ENCODE measurements at regions not wholly inside any gene's neighbourhood (a gene's known extent, or its start where the extent isn't known, plus 50 kb on each side); places are given as distances from the start of the nearest gene placed in this dataset.

DNA sequence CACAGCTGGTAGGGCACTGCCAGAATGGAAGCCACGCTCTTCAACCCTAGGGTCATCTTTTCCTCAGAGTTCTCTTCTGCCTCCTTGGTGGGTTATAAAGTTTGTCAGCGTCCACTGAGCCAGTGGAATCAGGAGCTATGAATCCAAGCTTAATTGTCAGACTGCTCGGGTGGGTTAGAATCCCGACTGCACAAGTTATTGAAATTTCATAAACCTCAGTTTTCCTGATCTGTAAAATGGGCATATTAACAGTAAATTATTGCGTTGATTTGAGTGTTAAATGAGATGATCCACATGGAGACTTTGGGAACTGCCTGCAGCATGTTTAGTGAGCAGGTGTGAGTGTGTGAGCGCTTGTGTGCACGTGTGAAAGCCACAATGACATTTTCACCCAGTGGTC lies 400.5 kb upstream of the CDH11 start:
- no peak for DNase-seq

DNA sequence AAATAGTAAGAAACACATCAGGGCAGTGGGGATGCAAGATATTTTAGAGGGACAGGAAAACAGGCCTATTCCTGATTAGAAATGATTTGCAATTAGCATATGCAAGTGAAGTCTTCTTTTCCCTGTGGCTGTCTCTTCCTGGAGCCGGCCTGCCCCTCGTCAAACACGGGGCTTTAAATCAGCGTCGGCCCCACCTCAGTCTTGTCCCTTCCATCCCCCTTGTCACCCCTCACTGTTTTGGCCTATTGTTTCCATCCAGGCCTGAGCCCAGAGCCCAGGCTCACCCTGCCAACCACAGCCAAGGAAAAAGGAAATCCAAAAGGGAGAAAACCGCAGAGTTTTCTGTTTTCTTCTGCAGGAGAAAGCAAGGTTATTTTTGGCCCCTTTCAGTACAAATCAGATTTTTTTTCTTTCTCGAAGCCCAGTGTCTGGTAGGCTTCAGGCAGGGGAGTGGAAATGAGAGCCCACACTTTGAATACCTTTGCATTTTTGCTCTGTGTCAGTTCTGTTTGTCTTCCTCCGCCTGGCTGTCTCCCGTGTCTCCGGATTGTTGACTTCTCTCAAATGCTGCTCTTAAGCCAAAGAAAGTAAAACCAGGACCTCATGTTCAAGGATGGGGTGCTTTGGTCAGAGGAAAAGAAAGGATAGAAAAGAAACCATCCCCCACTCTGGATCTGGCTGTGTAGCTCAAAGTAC lies 399.9 kb upstream of the CDH11 start:
- DNase-seq, result no peak

DNA sequence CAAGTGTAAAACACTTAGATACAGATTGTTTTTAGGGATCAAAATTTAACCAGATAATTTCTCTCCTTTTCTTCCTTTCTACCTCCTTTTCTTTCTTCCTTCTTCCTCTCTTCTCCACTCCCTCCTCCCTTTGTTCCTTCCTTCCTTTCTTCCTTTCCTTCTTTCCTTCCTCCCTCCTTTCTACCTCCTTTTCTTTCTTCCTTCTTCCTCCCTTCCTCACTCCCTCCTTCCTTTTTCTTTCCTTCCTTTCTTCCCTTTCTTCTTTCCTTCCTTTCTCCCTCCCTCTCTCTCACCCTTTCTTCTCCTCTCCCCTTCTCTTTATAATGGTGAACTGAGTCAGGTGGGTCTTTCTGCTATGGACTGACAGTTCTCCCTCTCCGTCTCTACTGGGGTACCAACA lies 397.5 kb upstream of the CDH11 start:
- DNase-seq, result no peak

DNA sequence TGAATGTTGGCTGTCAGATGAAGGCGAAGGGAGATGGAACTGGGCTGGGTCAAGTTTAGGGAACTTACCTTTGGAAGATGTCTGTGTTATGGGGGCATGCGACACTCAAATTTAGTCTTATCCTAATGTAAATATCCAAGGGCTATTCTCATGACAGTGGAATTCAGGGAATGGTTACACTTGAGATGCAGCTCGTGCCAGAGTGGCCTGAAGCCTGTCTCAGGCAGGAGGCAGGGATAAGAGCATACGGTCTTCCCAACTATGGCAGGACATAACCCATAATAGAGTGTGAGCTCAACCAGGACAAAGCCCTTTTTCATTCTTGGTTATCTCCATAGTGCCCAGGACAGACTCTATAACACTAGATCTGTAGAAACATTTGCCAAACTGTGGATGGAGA lies 393.3 kb upstream of the CDH11 start:
- DNase-seq, result no peak

DNA sequence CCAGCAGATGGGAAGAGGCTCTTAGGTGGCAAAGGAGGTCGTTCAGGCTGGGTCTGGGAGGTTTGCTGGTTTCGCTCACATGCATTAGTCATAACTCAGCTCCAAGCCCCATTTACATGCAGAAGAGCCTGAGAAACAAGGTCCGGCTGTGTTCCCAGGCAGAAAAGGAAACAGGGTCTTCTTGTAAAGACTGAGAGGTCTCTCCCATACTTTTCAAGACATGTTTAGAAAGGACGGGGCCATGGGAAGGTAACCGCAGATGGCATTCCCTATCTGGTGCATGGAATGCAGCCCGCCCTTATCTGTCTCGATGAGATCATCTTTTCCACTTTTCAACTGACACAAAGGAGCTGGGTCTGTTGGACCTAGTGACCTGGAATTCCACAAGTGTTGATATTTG lies 389.0 kb upstream of the CDH11 start:
- DNase-seq, result no peak

DNA sequence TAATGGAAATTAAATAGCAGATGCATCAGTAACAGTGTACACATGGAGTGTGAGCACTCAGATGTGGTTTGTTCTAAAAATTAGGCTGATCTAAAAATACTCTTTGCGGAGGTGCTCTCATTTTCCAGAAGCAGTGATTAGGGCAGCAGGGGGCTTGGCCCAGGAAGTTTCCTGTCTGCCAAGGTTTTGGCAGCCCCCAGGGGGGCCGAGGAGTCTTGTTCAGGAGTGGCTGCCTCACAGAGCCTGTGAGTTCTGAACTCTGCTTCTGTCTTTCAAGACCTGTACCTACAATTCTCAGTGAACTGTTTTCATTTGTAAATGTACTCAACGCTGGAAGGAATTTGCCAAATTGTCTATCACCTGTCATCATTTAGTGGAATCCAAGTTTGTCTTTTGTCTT lies 388.4 kb upstream of the CDH11 start:
- no peak for DNase-seq

DNA sequence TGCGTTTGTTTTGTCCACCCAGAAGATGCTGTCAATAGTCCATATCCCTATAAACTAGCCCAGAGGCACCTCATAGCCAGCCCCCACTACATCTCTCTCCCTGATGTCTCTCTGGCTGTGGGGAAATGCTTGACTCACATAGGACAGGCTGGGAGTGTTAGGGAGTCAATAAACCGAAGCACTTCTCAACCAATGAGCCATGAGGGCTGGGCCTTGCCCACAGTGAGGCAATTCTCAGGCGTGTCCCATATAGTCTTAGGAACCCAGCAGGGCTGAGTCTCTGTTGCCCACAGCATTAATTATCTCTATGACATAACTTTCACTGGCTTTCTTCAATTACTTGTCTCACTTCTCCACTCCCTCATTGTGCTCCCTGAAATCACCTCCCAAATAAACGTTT lies 387.3 kb upstream of the CDH11 start:
- DNase-seq, result no peak

DNA sequence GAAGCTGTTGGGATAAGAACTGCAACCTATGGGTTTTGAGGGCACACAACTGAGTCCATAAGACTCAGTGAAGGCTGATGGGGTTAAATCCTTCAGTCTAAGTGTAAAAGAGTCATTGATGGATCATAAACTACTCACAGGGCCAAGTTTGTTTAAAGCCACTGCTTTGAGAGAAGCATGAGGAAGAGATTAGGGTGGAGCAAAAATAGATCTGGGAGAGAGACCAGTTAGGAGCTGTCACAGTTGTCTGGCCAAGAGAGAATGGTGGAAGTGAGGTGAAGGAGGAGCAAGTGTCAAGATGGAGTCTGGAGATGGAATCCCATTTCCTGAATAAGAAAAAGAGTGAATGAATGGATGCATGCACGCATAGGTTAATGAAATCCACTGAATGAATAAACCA lies 379.1 kb upstream of the CDH11 start:
- no peak for DNase-seq

DNA sequence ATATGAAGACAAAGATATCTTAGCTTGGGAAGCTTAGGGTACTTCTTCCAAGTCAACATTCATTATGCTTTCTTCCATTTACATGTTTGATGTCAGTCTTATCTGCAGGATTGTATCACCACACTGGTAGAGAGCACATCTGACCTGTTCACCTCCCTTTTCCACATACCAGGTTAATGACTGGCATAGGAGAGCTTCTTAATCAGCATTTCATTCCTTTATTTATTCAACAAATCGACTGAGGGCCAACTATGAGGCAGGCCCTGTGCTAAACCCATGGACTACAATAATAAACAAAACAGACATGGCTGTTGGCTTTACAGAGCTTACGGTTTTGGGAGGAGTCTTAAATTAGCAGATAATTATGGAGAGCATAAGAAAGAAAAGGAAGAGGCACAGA lies 378.1 kb upstream of the CDH11 start:
- no peak for DNase-seq

DNA sequence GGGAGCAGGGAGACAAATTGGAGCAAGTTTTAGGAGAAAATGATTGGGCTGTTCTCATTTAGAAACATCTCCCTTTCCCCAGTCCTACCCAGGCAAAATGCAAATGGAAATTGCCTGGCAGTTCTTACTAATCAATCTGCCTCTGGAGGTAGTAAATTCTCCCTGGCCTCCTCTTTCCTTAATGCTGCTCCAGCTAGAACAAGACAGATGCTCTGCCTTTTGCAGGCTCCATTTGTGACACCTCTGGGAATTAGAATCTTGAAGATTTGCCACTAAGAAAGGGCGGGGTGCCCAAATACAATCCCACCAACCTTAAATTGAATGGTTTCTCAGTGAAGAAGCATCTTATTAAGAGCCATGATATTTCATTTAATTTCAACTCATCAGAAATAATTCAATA lies 377.7 kb upstream of the CDH11 start:
- no peak for DNase-seq

DNA sequence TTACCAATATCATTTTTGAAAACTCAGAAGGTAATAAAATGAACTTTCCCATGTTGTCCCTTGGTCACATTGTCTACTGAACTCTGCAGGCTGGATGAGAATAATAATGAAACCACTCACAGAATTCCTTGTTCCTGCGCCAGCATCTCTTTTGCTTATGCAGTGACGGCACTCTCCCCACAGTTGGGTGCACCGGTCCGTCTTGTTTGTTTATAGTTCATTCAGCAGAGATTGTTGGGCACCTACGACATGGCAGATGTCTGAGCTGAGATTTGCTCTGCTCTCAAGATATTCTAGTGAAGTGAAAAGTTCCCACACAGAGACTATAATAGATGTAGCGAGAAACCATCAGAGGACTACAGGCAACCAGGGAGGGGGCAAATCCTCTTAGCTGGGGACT lies 375.7 kb upstream of the CDH11 start:
- no peak for DNase-seq

DNA sequence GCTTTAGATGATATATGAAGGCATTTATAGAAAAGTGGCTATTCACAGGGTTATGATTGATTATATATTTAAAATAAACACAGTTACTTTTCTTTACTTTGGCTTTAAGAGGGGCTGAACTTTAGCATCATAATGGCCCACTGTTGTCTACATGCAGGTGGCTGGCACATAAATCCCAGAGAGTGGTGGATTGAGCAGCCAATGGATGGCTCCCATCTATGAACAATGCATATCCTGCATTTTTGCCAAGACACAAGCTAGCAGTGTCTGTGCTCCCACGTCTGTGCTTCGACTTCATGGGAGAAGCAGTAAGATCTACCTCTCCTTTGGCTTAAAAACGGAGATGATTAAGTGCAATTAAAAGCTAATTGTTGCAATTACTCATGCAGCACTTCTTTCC lies 373.2 kb upstream of the CDH11 start:
- DNase-seq, result no peak

DNA sequence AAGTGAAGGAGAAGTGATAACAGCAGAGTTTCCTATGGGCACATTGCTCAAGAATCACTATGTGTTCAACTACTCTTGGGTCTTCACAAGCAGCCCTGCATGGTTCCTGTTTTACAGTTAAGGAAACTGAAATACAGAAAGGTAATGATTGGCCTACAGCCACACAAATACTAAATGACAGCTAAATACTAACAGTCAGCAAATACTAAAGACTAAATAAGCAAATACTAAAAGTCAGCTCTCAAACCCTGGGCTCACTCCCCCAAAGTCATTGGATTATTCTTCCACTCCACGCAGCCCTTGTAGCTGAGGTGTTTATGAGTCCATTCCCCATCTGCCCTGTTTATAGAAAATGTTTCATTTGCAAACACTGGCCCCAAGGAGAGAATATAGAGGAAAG lies 372.7 kb upstream of the CDH11 start:
- DNase-seq, result no peak

DNA sequence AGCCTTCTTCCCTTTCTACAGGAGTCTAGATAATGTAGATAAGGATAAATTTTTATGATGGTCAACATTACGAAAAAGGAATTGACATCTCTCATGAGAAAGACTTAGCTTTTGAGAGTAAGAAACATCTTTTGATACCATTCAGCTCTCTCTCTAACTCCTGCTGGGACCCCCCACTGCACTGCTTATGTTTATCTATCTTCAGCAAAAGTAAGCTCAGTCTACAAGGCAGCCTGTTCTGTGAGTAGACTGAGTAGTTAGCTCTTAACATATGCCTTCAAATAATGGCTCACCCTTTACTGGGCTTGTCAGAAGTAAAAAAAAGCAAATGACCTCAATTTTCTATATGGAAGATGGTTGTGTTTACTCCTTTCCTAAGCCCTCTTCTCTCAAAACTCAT lies 372.2 kb upstream of the CDH11 start:
- no peak for DNase-seq

DNA sequence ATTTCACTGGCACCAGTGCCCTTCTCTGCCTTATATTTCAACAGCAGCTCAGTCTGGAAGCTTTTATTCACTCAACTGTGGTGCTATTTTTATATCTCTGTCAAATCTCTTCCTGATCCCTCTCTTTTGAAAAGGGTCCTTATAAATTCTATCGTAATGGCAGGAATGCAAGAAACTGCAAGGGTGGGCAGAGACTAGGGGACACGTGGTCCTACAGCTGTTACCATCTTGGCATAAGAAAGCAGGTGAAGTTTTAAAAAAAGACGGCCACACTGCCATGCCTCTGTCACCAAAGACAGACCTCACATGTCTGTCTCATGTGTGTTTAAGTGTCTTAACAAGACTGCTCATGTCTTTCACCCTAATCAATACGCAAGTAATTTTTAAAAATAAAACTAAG lies 368.4 kb upstream of the CDH11 start:
- DNase-seq, result no peak

DNA sequence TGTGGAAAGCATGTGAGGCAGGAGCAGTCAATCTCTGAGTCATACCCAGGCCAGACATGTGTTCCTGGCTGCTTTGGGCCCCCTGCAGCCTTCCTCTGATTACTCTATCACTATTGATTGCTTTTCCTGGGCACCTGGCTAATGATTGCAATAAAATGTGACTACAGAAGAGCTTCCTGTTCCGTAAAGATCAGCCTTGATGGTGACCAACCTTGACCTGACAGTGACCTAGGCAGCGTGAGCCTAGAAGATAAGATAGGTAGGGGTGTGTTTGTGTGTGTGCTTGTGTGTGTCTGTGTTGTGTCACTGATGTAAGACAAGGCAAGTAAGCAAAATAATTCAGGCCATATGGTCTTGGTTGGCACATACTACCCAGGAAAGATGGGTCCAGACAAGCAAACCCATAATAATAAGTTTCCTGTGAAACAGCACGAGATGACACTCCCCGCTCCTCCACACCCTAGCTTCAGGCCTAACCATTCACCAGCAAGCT lies 367.7 kb upstream of the CDH11 start:
- DNase-seq, result no peak

DNA sequence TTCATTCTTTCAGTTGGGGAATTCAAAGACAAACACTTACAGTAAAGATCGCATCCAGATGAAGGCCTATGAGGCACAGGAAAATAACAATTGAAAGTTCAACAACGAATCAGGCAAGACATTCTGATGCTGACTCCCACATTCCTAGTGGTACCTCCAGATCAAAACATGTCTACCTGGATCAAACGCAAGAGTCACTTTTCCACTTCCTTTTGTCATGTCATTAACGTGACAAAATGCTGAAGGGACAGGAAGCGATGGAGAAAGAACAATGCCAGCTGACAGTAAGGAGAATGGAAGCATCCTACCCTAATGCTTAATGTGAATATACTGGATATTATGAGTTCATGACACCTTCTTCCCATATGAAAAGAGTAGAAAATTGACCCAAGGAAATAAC lies 365.4 kb upstream of the CDH11 start:
- no peak for DNase-seq

DNA sequence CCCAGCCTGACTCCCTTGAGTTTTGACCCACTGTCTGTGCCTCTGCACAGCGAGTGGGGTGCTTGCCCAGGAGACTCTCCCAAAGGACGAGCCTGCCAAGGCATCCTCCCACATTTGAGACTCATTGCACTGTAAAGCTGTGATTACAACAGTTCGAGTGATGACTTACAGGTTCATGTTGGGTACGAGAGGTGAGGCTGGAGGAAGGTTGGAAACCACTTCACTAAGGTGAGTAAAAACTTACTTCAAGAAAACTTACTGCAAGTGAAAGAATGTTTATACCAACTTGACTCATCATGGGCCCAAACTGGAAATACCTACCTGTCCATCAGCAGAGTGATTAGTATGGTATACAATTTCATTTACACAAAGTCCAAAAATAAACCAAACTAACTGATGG lies 360.1 kb upstream of the CDH11 start:
- DNase-seq, result no peak

DNA sequence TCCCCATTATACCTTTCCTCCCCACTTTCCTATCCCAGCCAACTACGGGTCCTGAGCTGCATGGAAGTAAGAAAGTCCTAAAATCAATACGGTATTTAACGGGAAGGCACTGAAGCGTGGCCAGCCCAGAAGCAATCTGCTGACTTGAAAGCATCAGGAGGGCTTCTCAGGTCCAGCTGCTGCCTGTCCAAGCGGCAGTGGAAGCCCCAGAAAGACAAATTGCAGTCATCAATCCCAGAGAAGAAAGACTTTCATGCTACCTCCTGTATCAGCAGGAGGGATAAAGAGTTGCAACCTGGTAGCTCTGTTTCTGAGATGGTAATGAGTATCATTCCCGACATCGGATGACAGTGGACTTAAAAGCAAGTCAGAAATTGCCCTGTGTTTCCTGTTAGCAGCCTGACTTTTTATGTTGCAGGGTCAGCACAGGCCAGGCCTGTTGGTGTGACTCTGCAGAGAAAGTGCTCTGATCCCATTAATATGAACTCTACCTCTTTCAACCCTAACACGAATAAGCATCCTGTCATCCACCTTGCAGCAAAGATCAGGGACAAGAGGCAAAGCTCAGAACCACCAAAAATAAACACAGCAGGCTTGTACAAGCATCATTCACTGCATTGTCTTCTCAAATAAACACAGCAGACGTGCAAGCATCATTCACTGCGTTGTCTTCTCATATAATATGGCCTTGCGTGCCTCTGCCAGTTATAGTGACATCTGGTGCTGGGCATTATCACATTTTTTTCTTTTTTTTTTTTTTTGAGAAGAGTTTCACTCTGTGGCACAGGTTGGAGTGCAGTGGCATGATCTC lies 358.6 kb upstream of the CDH11 start:
- no peak for DNase-seq

DNA sequence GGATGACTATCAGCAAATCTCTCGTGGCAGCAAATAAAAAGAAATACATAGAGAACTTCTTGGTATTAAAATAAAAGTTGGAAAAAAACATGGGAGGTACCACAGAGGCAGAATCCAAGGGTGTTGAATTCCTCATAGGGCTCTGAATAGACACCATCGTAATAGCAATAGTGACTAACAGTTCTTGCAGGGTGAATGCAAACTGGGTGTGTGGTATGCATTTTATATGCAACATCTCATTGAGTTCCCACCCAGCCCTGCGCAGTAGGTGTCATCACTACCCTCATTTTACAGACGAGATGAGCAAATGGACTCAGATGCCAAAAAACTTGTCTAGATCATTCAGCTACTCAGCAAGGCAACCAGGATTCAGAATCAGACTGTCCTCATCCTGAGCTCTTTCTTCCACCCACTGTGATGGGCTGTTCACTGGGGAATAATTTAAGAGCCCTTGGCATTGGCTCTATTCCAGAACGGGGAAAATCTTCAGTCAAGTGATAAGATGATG lies 354.6 kb upstream of the CDH11 start:
- DNase-seq, result no peak

DNA sequence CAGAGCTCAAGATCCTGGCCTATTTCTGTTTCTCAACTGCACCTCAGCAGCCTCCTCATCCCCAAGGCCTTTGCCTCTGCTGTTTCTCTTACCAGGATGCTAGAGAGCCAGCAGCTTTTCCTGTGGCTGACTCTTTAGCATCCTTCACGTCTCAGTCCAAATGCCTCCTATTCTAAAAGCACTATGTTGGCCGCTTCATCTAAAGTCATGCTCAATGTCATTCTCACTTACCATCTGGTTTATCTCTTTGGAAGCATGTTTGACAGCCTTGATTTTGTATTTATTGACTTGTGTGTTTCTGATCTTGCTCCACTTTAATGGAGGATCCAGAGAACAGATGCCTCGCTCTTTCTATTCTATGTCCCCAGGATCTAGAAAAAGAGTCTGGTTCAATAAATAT lies 351.8 kb upstream of the CDH11 start:
- DNase-seq, result no peak

DNA sequence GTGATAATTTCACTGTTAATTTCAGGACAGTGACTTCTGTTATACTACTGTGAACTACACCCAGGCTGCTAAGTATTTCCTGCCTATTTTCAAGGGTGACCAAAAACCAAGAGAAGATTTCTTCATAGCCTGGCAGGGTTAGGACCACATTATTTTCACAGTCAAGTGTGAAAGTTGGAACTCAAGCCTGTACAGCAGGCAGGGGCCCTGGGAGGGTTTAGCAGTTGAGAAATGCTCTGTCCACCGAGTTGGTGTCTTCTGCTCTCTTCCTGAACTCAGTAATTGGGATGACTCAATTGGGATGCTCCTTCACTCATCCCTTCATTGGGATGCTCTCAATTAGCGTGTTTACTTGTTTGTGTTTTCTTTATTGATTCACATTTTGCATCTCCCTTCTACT lies 347.3 kb upstream of the CDH11 start:
- DNase-seq, result no peak

DNA sequence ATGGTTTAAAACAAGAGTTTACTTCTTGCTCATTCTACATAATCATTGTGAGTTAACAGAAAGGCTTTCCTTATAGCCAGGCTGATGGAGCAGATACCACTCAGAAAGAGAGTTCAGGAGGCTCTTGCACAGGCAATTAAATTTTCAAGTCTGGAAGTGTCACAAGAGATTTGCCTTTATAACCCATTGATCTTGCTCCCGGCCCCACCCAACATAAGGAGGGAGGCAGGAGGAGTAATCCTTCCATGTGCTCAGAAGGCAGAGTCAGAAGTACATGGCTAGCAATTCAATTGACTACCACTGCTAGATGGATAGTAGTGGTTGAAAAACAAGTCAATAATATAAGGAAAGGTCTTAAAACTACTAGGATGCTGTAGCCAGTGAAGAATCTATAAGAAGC lies 346.3 kb upstream of the CDH11 start:
- DNase-seq, result no peak

DNA sequence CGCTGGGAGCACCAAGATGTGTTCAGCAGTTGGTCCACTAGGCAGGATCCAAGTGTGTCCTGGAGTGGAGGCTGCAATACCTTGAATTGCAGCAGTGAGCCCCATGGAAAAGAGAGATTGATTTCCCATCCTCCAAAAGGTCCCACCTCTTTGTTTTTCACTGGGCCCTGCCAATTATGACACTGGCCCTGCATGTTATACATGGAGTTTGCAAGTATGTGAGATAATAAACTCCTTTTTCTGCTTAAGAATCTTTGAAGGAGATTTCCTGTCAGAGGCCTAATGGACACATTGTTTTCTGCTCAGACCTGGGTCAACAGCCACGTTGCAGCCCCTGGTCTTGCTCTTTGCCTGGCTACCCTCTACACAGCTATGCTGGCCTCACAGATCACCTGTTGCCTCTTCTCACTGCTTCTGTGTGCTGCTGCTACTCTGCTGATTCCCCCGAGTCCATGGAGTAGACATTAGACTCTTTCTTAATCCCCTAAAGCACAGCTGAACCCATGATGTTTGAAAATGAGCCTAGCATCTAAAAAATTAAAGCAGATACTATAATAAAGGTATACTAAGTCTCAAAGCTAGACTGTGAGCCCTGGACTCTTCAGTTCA lies 341.9 kb upstream of the CDH11 start:
- no peak for DNase-seq
